ENCODE measurements at regions not wholly inside any gene's neighbourhood (a gene's known extent, or its start where the extent isn't known, plus 50 kb on each side); places are given as distances from the start of the nearest gene placed in this dataset.
"Not testable (repeated sequence)": the region's sequence is repeated elsewhere in the genome, so short reads cannot be mapped to it uniquely, and the experiment has no call there.

DNA sequence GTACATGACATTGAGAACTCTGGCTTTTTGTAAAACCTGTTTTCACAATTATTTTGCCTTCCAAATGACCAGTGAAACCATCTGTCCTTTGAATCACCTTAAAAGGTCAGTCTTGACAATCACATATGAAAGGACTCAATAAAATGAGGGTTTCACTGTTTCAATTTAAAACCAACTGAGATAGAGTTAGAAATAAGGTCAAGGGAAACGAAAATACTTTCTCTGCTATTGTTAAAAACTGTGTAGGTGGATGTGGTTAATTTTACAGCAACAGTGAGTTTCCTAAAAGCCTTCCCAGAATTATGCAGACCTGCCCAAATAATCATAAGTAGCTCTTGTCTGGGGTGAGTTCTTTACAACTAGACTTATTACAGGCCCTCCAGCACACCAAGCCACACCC, 839.9 kb downstream of the RAB28 start:
- TF ChIP-seq, protein P1, sequence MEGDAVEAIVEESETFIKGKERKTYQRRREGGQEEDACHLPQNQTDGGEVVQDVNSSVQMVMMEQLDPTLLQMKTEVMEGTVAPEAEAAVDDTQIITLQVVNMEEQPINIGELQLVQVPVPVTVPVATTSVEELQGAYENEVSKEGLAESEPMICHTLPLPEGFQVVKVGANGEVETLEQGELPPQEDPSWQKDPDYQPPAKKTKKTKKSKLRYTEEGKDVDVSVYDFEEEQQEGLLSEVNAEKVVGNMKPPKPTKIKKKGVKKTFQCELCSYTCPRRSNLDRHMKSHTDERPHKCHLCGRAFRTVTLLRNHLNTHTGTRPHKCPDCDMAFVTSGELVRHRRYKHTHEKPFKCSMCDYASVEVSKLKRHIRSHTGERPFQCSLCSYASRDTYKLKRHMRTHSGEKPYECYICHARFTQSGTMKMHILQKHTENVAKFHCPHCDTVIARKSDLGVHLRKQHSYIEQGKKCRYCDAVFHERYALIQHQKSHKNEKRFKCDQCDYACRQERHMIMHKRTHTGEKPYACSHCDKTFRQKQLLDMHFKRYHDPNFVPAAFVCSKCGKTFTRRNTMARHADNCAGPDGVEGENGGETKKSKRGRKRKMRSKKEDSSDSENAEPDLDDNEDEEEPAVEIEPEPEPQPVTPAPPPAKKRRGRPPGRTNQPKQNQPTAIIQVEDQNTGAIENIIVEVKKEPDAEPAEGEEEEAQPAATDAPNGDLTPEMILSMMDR (IDR thresholded peaks at IDR 0.05; ENCODE audit: extremely low read depth, insufficient read depth, missing control alignments) = no peak
- in situ Hi-C loops (cut with MboI; ENCODE audit: low pct_unique_long_range_greater_than_20kb, low sequenced_read_pairs, unreplicated experiment) = no loop called here
- no peak for DNase-seq (ENCODE audit: low spot score)

DNA sequence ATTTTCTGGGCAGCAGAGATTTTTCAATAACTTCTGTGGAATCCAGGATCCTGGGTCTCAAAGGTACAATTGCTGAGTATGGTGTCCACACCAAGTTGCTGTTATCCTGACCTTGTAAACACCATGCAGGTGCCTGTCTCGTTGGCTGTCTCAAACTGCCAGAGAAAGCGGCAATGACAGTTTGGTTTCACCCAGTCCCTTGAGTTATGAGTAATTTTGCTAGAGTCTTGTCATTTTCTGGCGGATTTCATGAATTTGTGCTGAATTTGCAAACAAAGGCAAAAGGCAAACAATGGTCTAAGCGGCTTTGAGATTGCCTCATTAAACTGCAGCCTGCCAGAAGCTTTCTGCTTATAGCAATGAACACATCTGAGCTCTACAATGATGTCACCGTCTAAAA, 847.9 kb downstream of the RAB28 start:
- DNase-seq (ENCODE audit: low spot score) = no peak
- TF ChIP-seq, protein P1 (IDR thresholded peaks at IDR 0.05; ENCODE audit: extremely low read depth, insufficient read depth, missing control alignments) = no peak
- in situ Hi-C loops (cut with MboI; ENCODE audit: low pct_unique_long_range_greater_than_20kb, low sequenced_read_pairs, unreplicated experiment) = no loop called here

DNA sequence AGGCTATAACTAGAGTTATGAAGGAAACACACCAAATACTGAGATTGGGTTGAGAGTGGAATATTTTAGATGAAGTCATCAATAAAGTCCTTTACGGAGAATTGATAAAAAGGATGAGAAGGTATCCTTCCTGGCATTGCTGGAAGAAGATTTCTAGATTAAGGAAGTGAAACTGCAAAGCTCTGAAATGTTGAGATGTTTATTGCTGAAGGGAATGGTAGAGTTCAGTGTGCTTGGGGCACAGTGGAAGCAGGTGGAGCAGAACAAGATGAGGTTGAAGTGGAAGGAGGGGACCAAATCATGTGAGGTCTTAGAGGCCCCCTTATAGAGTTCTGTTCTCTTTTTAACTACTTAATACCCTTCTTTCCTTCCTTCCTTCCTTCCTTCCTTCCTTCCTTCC, 848.5 kb downstream of the RAB28 start:
- no peak for DNase-seq (ENCODE audit: low spot score)
- in situ Hi-C loops (cut with MboI; ENCODE audit: low pct_unique_long_range_greater_than_20kb, low sequenced_read_pairs, unreplicated experiment) = no loop called here
- TF ChIP-seq, protein P1 (IDR thresholded peaks at IDR 0.05; ENCODE audit: extremely low read depth, insufficient read depth, missing control alignments) = no peak

DNA sequence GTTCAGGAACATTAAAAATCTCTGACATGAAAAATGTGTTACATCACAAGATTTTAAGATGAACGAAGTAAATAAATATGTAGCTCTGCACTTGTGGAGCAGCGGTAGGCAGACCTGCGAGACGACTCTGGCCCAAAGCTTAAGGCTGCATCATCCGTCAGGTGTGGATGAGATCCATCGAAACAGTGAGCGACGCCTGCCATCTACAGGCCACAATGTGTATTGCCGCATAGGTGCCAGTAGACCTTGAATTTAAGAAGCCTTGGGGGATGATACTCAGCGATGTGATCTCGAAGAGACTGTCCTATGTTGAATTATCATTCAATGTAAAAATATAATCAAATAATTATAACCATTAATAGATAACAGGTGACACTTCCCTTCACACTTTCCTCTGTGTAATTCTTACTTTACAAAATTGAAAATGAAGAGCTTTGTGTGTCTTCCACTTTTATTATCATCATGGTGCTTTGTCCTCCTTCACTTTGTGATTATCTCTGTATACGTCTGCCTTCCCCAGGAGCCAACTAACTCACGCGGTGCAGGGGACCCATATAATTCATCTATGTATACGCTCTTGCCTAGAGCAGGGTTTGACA, 851.0 kb downstream of the RAB28 start:
- TF ChIP-seq, protein P1 (IDR thresholded peaks at IDR 0.05; ENCODE audit: extremely low read depth, insufficient read depth, missing control alignments) = peak; percentile 96
- in situ Hi-C loops (cut with MboI; ENCODE audit: low pct_unique_long_range_greater_than_20kb, low sequenced_read_pairs, unreplicated experiment) = no loop called here
- DNase-seq (ENCODE audit: low spot score) = peak; percentile 36

DNA sequence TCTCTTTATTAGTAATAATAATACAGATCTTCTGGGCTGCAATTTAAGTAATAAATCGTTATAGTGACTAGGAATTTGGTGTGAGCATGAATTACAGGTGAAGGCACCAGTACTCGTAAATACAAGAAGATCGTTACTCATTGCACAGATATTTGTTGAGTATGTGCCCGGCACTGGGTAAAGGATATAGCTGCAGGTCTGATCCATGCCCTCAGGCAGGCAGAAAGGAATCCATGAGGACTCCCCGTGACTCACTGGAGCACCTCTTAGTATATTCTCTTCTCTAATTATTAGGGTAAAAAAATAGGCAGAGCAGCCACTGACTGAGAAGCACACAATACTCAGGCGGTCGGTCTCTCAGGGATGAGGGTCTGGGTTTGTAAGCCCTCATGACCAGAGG, 868.3 kb downstream of the RAB28 start:
- no peak for DNase-seq (ENCODE audit: low spot score)
- in situ Hi-C loops (cut with MboI; ENCODE audit: low pct_unique_long_range_greater_than_20kb, low sequenced_read_pairs, unreplicated experiment) = no loop called here
- TF ChIP-seq, protein P1 (IDR thresholded peaks at IDR 0.05; ENCODE audit: extremely low read depth, insufficient read depth, missing control alignments) = no peak

DNA sequence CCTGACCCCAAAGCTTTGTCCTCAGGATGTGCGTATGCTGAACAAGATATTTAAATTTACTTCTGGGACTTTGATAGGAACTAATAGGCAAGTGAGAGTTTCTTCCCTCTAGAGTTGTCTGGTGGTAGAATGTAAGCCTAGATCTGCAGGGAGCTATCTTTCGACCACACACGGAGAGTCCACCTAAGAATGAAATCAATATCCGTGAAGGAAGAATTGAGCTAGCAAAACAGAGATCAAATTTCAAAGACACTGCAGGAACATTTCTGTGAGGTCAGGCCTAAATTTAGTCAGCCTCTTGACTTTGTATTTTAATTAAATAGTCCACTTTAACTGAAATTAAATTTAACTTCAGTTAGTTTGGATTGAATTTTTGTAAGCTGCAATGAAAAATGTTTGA, 871.3 kb downstream of the RAB28 start:
- in situ Hi-C loops (cut with MboI; ENCODE audit: low pct_unique_long_range_greater_than_20kb, low sequenced_read_pairs, unreplicated experiment) = no loop called here
- TF ChIP-seq, protein P1 (IDR thresholded peaks at IDR 0.05; ENCODE audit: extremely low read depth, insufficient read depth, missing control alignments) = no peak
- no peak for DNase-seq (ENCODE audit: low spot score)

DNA sequence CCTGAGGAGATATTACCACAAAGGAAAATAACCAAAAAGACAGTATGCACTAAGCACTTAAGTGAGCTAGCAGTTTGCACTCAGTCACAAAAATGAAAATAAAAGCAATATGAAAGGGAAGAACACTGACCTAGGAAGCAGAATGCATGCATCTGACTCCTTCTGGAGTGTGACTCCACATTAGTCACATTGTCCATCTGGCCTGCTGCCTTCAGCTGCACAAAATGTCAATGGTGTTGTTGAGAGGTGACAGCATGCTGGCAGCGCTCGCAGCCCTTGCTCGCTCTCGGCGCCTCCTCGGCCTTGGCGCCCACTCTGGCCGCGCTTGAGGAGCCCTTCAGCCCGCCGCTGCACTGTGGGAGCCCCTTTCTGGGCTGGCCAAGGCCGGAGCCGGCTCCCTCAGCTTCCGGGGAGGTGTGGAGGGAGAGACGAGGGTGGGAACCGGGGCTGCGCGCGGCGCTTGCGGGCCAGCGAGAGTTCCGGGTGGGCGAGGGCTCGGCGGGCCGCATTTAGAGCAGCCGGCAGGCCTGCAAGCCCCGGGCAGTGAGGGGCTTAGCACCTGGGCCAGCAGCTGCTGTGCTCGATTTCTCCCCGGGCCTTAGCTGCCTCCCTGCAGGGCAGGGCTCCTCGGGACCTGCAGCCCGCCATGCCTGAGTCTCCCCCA, 874.8 kb downstream of the RAB28 start:
- DNase-seq (ENCODE audit: low spot score); in situ Hi-C loops (cut with MboI; ENCODE audit: low pct_unique_long_range_greater_than_20kb, low sequenced_read_pairs, unreplicated experiment): not testable (repeated sequence)

All from GM13977 (cell line).